ENCODE measurements at regions not wholly inside any gene's neighbourhood (a gene's known extent, or its start where the extent isn't known, plus 50 kb on each side); places are given as distances from the start of the nearest gene placed in this dataset.

GRCh38 chrX:43188296-43188695 lies 410.3 kb upstream of the PPP1R2C start:
- Histone ChIP-seq H3K9me3 (replicated peaks; ENCODE audit: insufficient read depth, low read length) (no peaks in the 10 kb centered on the region), H3K9ac (ENCODE audit: low read length) (no peak overlapping the region), H3K27ac (ENCODE audit: low read length) (no peak overlapping the region)

GRCh38 chrX:43211570-43211969 lies 433.6 kb upstream of the PPP1R2C start:
- Histone ChIP-seq H3F3A (ENCODE audit: insufficient read depth, low read length) (no peaks in the 10 kb centered on the region), H4K20me1 (ENCODE audit: insufficient read depth, low read length) (no peaks in the 10 kb centered on the region), H3K4me3 (ENCODE audit: low read length) (no peak overlapping the region), H3K27ac (ENCODE audit: low read length) (no peak overlapping the region), H3K27me3 (replicated peaks; ENCODE audit: insufficient read depth, low read length) (no peaks in the 10 kb centered on the region), H3K4me1 (ENCODE audit: low read length) (no peaks in the 10 kb centered on the region), H3K9me3 (replicated peaks; ENCODE audit: insufficient read depth, low read length) (no peaks in the 10 kb centered on the region), H3K9me2 (replicated peaks; ENCODE audit: insufficient read depth, low read length) (no peaks in the 10 kb centered on the region), H2AFZ (ENCODE audit: low read length) (no peak overlapping the region), H3K79me2 (ENCODE audit: low read length) (no peaks in the 10 kb centered on the region), H3K36me3 (replicated peaks; ENCODE audit: insufficient read depth, low read length) (no peaks in the 10 kb centered on the region), H3K4me2 (ENCODE audit: low read depth, low read length) (no peak overlapping the region), H3K9ac (ENCODE audit: low read length) (no peak overlapping the region)
- TF ChIP-seq CTCF (IDR thresholded peaks at IDR 0.05; ENCODE audit: low read length) (no peak), EZH2phosphoT487 (IDR thresholded peaks at IDR 0.05; ENCODE audit: low read length) (no peak), EZH2 (optimal IDR thresholded peaks at IDR 0.05; ENCODE audit: low read depth, low read length) (no peak)
- DNase-seq: no peak

More at GRCh38 chrX:43188296-43188695, 410.3 kb upstream of the PPP1R2C start:
- Histone ChIP-seq H3K36me3 (replicated peaks; ENCODE audit: insufficient read depth, low read length) (no peaks in the 10 kb centered on the region), H3F3A (ENCODE audit: insufficient read depth, low read length) (no peaks in the 10 kb centered on the region), H3K27me3 (replicated peaks; ENCODE audit: insufficient read depth, low read length) (no peaks in the 10 kb centered on the region), H3K4me1 (ENCODE audit: low read length) (no peaks in the 10 kb centered on the region), H3K79me2 (ENCODE audit: low read length) (no peaks in the 10 kb centered on the region), H3K9me2 (replicated peaks; ENCODE audit: insufficient read depth, low read length) (no peaks in the 10 kb centered on the region), H3K4me2 (ENCODE audit: low read depth, low read length) (no peak overlapping the region), H2AFZ (ENCODE audit: low read length) (no peak overlapping the region), H3K4me3 (ENCODE audit: low read length) (no peak overlapping the region), H4K20me1 (ENCODE audit: insufficient read depth, low read length) (no peaks in the 10 kb centered on the region)
- DNase-seq: no peak
- no peak for TF ChIP-seq EZH2phosphoT487 (IDR thresholded peaks at IDR 0.05; ENCODE audit: low read length)

GRCh38 chrX:43218198-43218597 lies 437.9 kb upstream of the MAOA start:
- H3K9ac ChIP-seq (ENCODE audit: low read length): no peak overlapping the region
- no peak for DNase-seq
- no peaks in the 10 kb centered on the region for H3F3A ChIP-seq (ENCODE audit: insufficient read depth, low read length)
- no peaks in the 10 kb centered on the region for H3K27me3 ChIP-seq (replicated peaks; ENCODE audit: insufficient read depth, low read length)
- no peak overlapping the region for H3K4me2 ChIP-seq (ENCODE audit: low read depth, low read length)
- TF ChIP-seq CTCF (IDR thresholded peaks at IDR 0.05; ENCODE audit: low read length) (no peak), EZH2phosphoT487 (IDR thresholded peaks at IDR 0.05; ENCODE audit: low read length) (no peak), EZH2 (optimal IDR thresholded peaks at IDR 0.05; ENCODE audit: low read depth, low read length) (no peak)
- no peaks in the 10 kb centered on the region for H4K20me1 ChIP-seq (ENCODE audit: insufficient read depth, low read length)
- no peak overlapping the region for H3K4me3 ChIP-seq (ENCODE audit: low read length)
- H3K9me3 ChIP-seq (replicated peaks; ENCODE audit: insufficient read depth, low read length): no peaks in the 10 kb centered on the region
- H2AFZ ChIP-seq (ENCODE audit: low read length): no peak overlapping the region
- H3K9me2 ChIP-seq (replicated peaks; ENCODE audit: insufficient read depth, low read length): no peaks in the 10 kb centered on the region
- H3K79me2 ChIP-seq (ENCODE audit: low read length): no peaks in the 10 kb centered on the region
- no peak overlapping the region for H3K27ac ChIP-seq (ENCODE audit: low read length)
- H3K36me3 ChIP-seq (replicated peaks; ENCODE audit: insufficient read depth, low read length): no peaks in the 10 kb centered on the region
- H3K4me1 ChIP-seq (ENCODE audit: low read length): no peaks in the 10 kb centered on the region

GRCh38 chrX:43224496-43224895 lies 431.6 kb upstream of the MAOA start:
- Histone ChIP-seq H3K4me3 (ENCODE audit: low read length) (no peak overlapping the region), H3K36me3 (replicated peaks; ENCODE audit: insufficient read depth, low read length) (no peaks in the 10 kb centered on the region), H3K27ac (ENCODE audit: low read length) (no peak overlapping the region), H3F3A (ENCODE audit: insufficient read depth, low read length) (no peaks in the 10 kb centered on the region), H2AFZ (ENCODE audit: low read length) (no peak overlapping the region), H3K4me2 (ENCODE audit: low read depth, low read length) (no peak overlapping the region), H3K27me3 (replicated peaks; ENCODE audit: insufficient read depth, low read length) (no peaks in the 10 kb centered on the region), H4K20me1 (ENCODE audit: insufficient read depth, low read length) (no peaks in the 10 kb centered on the region), H3K4me1 (ENCODE audit: low read length) (no peaks in the 10 kb centered on the region), H3K9ac (ENCODE audit: low read length) (no peak overlapping the region), H3K9me3 (replicated peaks; ENCODE audit: insufficient read depth, low read length) (no peaks in the 10 kb centered on the region), H3K79me2 (ENCODE audit: low read length) (no peaks in the 10 kb centered on the region), H3K9me2 (replicated peaks; ENCODE audit: insufficient read depth, low read length) (no peaks in the 10 kb centered on the region)
- TF ChIP-seq EZH2phosphoT487 (IDR thresholded peaks at IDR 0.05; ENCODE audit: low read length): no peak
- TF ChIP-seq CTCF (IDR thresholded peaks at IDR 0.05; ENCODE audit: low read length): no peak
- no peak for TF ChIP-seq EZH2 (optimal IDR thresholded peaks at IDR 0.05; ENCODE audit: low read depth, low read length)
- no peak for DNase-seq
